Caco-2 (cell line): ENCODE measurements at regions not wholly inside any gene's neighbourhood (a gene's known extent, or its start where the extent isn't known, plus 50 kb on each side); places are given as distances from the start of the nearest gene placed in this dataset.

Source experiments
- BruUV-seq: library from RNA; stranded (reverse); fragments of 400-500 nt; replicated peaks from 2 replicates; lab custom pipeline; 2021; lab: Mats Ljungman, UMichigan
- CTCF ChIA-PET: fragments of 300-600 bp; sonication (Branson Sonifier 250); formaldehyde crosslinking; loops from one replicate; lab custom pipeline; 2022; ENCODE audit warnings: antibody characterized with exemption; lab: Charles Lee
- POLR2A ChIA-PET: fragments of 300-600 bp; sonication (Branson Sonifier 250); formaldehyde crosslinking; loops from one replicate; lab custom pipeline; 2022; ENCODE audit warnings: antibody characterized with exemption; lab: Charles Lee
- DNase-seq, 2 experiments: peaks; one replicate each; pipeline versions ENCODE4 v3.0.0 to v3.0.0-alpha.2; 2020 to 2022
- H3K27me3 ChIP-seq: replicated peaks from 2 replicates; pipeline ENCODE4 v1.6.0; 2011; ENCODE audit warnings: low read length; ENCODE audit not compliant: control insufficient read depth, insufficient read depth
- H3K36me3 ChIP-seq: 2 replicates; pipeline ENCODE4 v1.5.1; 2011; ENCODE audit warnings: low read length; ENCODE audit not compliant: control insufficient read depth, insufficient read depth
- H3K4me1 ChIP-seq: fragments of 250-450 bp; sonication (Bioruptor Pico); 2 replicates; pipeline ENCODE4 v1.5.1; 2020; ENCODE audit warnings: mild to moderate bottlenecking
- H3K4me3 ChIP-seq: 2 replicates; pipeline ENCODE4 v1.5.1; 2011; ENCODE audit warnings: low read depth, mild to moderate bottlenecking, control low read depth, low read length
- H3K9me3 ChIP-seq: fragments of 250-450 bp; sonication (Bioruptor Pico); 2 replicates; pipeline ENCODE4 v1.5.1; 2020; ENCODE audit warnings: mild to moderate bottlenecking, moderate library complexity
- H3K27ac Mint-ChIP-seq: one replicate; pipeline ENCODE4 v1.8.0; 2022; ENCODE audit warnings: mixed read lengths; ENCODE audit not compliant: unreplicated experiment
- H3K27me3 Mint-ChIP-seq: one replicate; pipeline ENCODE4 v1.8.0; 2022; ENCODE audit warnings: mixed read lengths; ENCODE audit not compliant: insufficient read depth, unreplicated experiment
- H3K36me3 Mint-ChIP-seq: one replicate; pipeline ENCODE4 v1.8.0; 2022; ENCODE audit warnings: mild to moderate bottlenecking, mixed read lengths; ENCODE audit not compliant: insufficient read depth, unreplicated experiment
- H3K4me1 Mint-ChIP-seq: one replicate; pipeline ENCODE4 v1.8.0; 2022; ENCODE audit warnings: low read depth, mixed read lengths; ENCODE audit not compliant: unreplicated experiment
- H3K4me3 Mint-ChIP-seq: one replicate; pipeline ENCODE4 v1.8.0; 2022; ENCODE audit warnings: mild to moderate bottlenecking, moderate library complexity, mixed read lengths; ENCODE audit not compliant: unreplicated experiment
- H3K9me3 Mint-ChIP-seq: one replicate; pipeline ENCODE4 v1.8.0; 2022; ENCODE audit warnings: mixed read lengths; ENCODE audit not compliant: unreplicated experiment
- intact Hi-C: fragments of 100-400 bp; cut with micrococcal nuclease; formaldehyde crosslinking; loops from one replicate; pipeline ENCODE4 v1.10.0; 2022; ENCODE audit not compliant: unreplicated experiment
- TF ChIP-seq, protein P1 (sequence below), 2 experiments: fragments of 200-600 bp in 1 of 2; IDR thresholded peaks; 1 replicate in 1 of 2; 2 replicates in 1 of 2; pipeline versions ENCODE4 v1.5.1 to v1.8.0; 2011 to 2022; ENCODE audit warnings: antibody characterized with exemption in 1 of 2, control low read depth in 1 of 2, inconsistent platforms in 1 of 2, low read depth in 1 of 2, low read length in 1 of 2, mild to moderate bottlenecking in 1 of 2, moderate library complexity in 1 of 2; ENCODE audit not compliant: insufficient read depth in 1 of 2, severe bottlenecking in 1 of 2, unreplicated experiment in 1 of 2

GRCh38 chr6:33896391-33897188 is 92.8 kb upstream of the MLN start:
- intact Hi-C loops: no loop called here
- Histone ChIP-seq H3K27me3 (no peaks in the 10 kb centered on the region), H3K9me3 (no peaks in the 10 kb centered on the region), H3K36me3 (no peaks in the 10 kb centered on the region), H3K4me1 (no peaks in the 10 kb centered on the region), H3K4me3 (no peak overlapping the region)
- Mint-ChIP-seq H3K9me3 (no peaks in the 10 kb centered on the region), H3K27ac (no peak overlapping the region), H3K4me1 (no peaks in the 10 kb centered on the region), H3K36me3 (no peaks in the 10 kb centered on the region), H3K27me3 (peaks cover under 1% of the 10 kb centered on the region), H3K4me3 (no peak overlapping the region)
- DNase-seq: no peak
- ChIA-PET POLR2A (no interaction called here), CTCF (no interaction called here)
- no TSS peak for BruUV-seq
- TF ChIP-seq, protein P1, sequence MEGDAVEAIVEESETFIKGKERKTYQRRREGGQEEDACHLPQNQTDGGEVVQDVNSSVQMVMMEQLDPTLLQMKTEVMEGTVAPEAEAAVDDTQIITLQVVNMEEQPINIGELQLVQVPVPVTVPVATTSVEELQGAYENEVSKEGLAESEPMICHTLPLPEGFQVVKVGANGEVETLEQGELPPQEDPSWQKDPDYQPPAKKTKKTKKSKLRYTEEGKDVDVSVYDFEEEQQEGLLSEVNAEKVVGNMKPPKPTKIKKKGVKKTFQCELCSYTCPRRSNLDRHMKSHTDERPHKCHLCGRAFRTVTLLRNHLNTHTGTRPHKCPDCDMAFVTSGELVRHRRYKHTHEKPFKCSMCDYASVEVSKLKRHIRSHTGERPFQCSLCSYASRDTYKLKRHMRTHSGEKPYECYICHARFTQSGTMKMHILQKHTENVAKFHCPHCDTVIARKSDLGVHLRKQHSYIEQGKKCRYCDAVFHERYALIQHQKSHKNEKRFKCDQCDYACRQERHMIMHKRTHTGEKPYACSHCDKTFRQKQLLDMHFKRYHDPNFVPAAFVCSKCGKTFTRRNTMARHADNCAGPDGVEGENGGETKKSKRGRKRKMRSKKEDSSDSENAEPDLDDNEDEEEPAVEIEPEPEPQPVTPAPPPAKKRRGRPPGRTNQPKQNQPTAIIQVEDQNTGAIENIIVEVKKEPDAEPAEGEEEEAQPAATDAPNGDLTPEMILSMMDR (IDR thresholded peaks at IDR 0.05; ENCODE audit: insufficient read depth in 1 of 2, low read depth in 1 of 2, low read length in 1 of 2, severe bottlenecking in 1 of 2, unreplicated experiment in 1 of 2): no peak

DNA sequence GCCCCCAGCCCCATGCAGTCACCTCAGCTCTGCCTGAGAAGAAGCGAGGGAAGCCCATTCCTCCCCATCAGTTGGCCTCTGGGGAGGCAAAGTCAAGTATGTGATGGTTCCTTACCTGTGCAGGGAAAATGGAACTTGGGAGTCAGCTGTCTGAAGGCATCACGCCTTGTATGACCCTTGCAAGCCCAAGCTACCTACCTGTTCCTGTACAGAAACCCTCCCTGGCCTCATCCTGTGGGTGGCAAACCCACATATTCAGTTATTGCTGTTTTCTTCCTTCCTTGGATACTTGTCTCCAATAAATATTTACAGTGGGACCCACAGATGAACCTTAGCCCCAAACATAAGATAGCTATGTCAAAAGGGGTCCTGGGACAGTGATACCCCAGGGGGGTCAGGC is 92.2 kb upstream of the MLN start:
- no peak overlapping the region for H3K4me3 Mint-ChIP-seq
- H3K27ac Mint-ChIP-seq: no peak overlapping the region
- ChIA-PET POLR2A (no interaction called here), CTCF (no interaction called here)
- H3K9me3 ChIP-seq: no peaks in the 10 kb centered on the region
- H3K4me1 Mint-ChIP-seq: peaks cover 5% of the 10 kb centered on the region
- DNase-seq: no peak
- H3K4me3 ChIP-seq: no peak overlapping the region
- H3K27me3 Mint-ChIP-seq: no peaks in the 10 kb centered on the region
- H3K36me3 Mint-ChIP-seq: no peaks in the 10 kb centered on the region
- TF ChIP-seq, protein P1 (IDR thresholded peaks at IDR 0.05; ENCODE audit: insufficient read depth in 1 of 2, low read depth in 1 of 2, low read length in 1 of 2, severe bottlenecking in 1 of 2, unreplicated experiment in 1 of 2): no peak
- H3K36me3 ChIP-seq: no peaks in the 10 kb centered on the region
- no peaks in the 10 kb centered on the region for H3K27me3 ChIP-seq
- BruUV-seq: no TSS peak
- peaks cover 5% of the 10 kb centered on the region; the same call in 1 of the 2 replicates for H3K4me1 ChIP-seq
- no peaks in the 10 kb centered on the region for H3K9me3 Mint-ChIP-seq
- intact Hi-C loops: no loop called here

- ChIA-PET POLR2A (no interaction called here), CTCF (no interaction called here)
- no peak overlapping the region for H3K4me3 Mint-ChIP-seq
- peaks cover 12% of the 10 kb centered on the region; the same call in 1 of the 2 replicates for H3K4me1 ChIP-seq
- peaks cover 12% of the 10 kb centered on the region for H3K4me1 Mint-ChIP-seq
- no peak overlapping the region for H3K27ac Mint-ChIP-seq
- no peaks in the 10 kb centered on the region for H3K36me3 ChIP-seq
- no peak overlapping the region for H3K4me3 ChIP-seq
- H3K27me3 Mint-ChIP-seq: no peaks in the 10 kb centered on the region
- DNase-seq: no peak
- H3K9me3 ChIP-seq: no peaks in the 10 kb centered on the region
- H3K9me3 Mint-ChIP-seq: no peaks in the 10 kb centered on the region
- TF ChIP-seq, protein P1 (IDR thresholded peaks at IDR 0.05; ENCODE audit: insufficient read depth in 1 of 2, low read depth in 1 of 2, low read length in 1 of 2, severe bottlenecking in 1 of 2, unreplicated experiment in 1 of 2): no peak
- BruUV-seq: no TSS peak
- H3K36me3 Mint-ChIP-seq: no peaks in the 10 kb centered on the region
- intact Hi-C loops: no loop called here
- H3K27me3 ChIP-seq: no peaks in the 10 kb centered on the region
Measured at GRCh38 chr6:33895296-33895695, 91.5 kb upstream of the MLN start.
